K562 (cell line): ENCODE measurements at regions not wholly inside any gene's neighbourhood (a gene's known extent, or its start where the extent isn't known, plus 50 kb on each side); places are given as distances from the start of the nearest gene placed in this dataset.

Experiments used
- C11orf30 ChIP-seq: fragments of 450-650 bp; IDR thresholded peaks from 2 replicates; pipeline ENCODE4 v1.6.1; 2016; ENCODE audit warnings: low read depth, mild to moderate bottlenecking
- DPF2 ChIP-seq: fragments of 450-650 bp; IDR thresholded peaks from 2 replicates; pipeline ENCODE4 v1.6.1; 2016
- ETV6 ChIP-seq, 3 experiments: fragments of 150-350 bp in 1 of 3; sonication (generic) in 1 of 3; formaldehyde crosslinking in 1 of 3; IDR thresholded peaks; 2 replicates each; pipeline versions ENCODE4 v1.6.1 to v1.8.0; 2014 to 2022; ENCODE audit warnings: borderline replicate concordance in 2 of 3, low read depth in 2 of 3, antibody characterized with exemption in 1 of 3, low read length in 1 of 3, mild to moderate bottlenecking in 1 of 3, missing genetic modification reagents in 1 of 3
- FOXK2 ChIP-seq, 2 experiments: fragments of 450-650 bp; IDR thresholded peaks in 1 of 2; conservative IDR thresholded peaks in 1 of 2; 2 replicates each; pipeline ENCODE4 v1.6.1; 2016; ENCODE audit warnings: low read depth in 2 of 2, mild to moderate bottlenecking in 1 of 2
- GABPB1 ChIP-seq: sonication (generic); formaldehyde crosslinking; IDR thresholded peaks from 2 replicates; pipeline ENCODE4 v1.8.0; 2022; ENCODE audit warnings: mild to moderate bottlenecking, missing genetic modification reagents
- HNRNPL ChIP-seq: fragments of 200-400 bp; formaldehyde crosslinking; IDR thresholded peaks from 2 replicates; pipeline ENCODE4 v1.6.1; 2017; ENCODE audit warnings: low read depth, mild to moderate bottlenecking, low read length
- KDM2B ChIP-seq: fragments of 250-450 bp; sonication (Bioruptor Pico); IDR thresholded peaks from 2 replicates; pipeline ENCODE4 v1.8.0; 2021; ENCODE audit warnings: mild to moderate bottlenecking, moderate library complexity
- KLF10 ChIP-seq: fragments of 250-450 bp; sonication (Bioruptor Pico); IDR thresholded peaks from 2 replicates; pipeline ENCODE4 v1.6.1; 2021; ENCODE audit warnings: matching md5 sums
- MAFK ChIP-seq: IDR thresholded peaks from 2 replicates; pipeline ENCODE4 v1.6.1; 2011; ENCODE audit warnings: low read length, improper control_type of control experiment
- NR2F6 ChIP-seq: fragments of 450-650 bp; formaldehyde crosslinking; IDR thresholded peaks from 2 replicates; pipeline ENCODE4 v1.4.0; 2020; ENCODE audit warnings: mild to moderate bottlenecking
- PHF20 ChIP-seq: fragments of 450-650 bp; IDR thresholded peaks from 2 replicates; pipeline ENCODE4 v1.6.1; 2018; ENCODE audit not compliant: partially characterized antibody
- POLR2G ChIP-seq: fragments of 200-400 bp; formaldehyde crosslinking; IDR thresholded peaks from 2 replicates; pipeline ENCODE4 v1.6.1; 2017; ENCODE audit warnings: low read depth, mild to moderate bottlenecking, antibody characterized with exemption, low read length, moderate library complexity
- SMARCA4 ChIP-seq: fragments of 450-650 bp; IDR thresholded peaks from 2 replicates; pipeline ENCODE4 v1.6.1; 2016
- TARDBP ChIP-seq: fragments of 450-650 bp; IDR thresholded peaks from 2 replicates; pipeline ENCODE4 v1.6.1; 2016
- TCF7L2 ChIP-seq: fragments of 150-350 bp; IDR thresholded peaks from 2 replicates; pipeline ENCODE4 v1.6.1; 2016; ENCODE audit warnings: low read depth, mild to moderate bottlenecking, low read length, moderate library complexity
- ZBTB17 ChIP-seq: fragments of 450-650 bp; formaldehyde crosslinking; IDR thresholded peaks from 2 replicates; pipeline ENCODE4 v1.4.0; 2020; ENCODE audit warnings: mild to moderate bottlenecking
- ZKSCAN8 ChIP-seq: fragments of 200-800 bp; sonication (Bioruptor generic); IDR thresholded peaks from 2 replicates; pipeline ENCODE4 v1.6.1; 2016; ENCODE audit warnings: missing genetic modification characterization, missing compliant biosample characterization
- ZNF12 ChIP-seq: sonication (generic); formaldehyde crosslinking; IDR thresholded peaks from 2 replicates; pipeline ENCODE4 v1.4.0; 2020; ENCODE audit warnings: mild to moderate bottlenecking, missing genetic modification reagents
- ZNF23 ChIP-seq: fragments of 250-450 bp; sonication (Bioruptor Pico); IDR thresholded peaks from 2 replicates; pipeline ENCODE4 v1.4.0; 2020; ENCODE audit warnings: mild to moderate bottlenecking
- ZNF583 ChIP-seq: fragments of 250-450 bp; sonication (Bioruptor Pico); IDR thresholded peaks from 2 replicates; pipeline ENCODE4 v1.4.0; 2020
- ZNF584 ChIP-seq: fragments of 200-800 bp; sonication (Bioruptor generic); IDR thresholded peaks from 2 replicates; pipeline ENCODE4 v1.6.1; 2016; ENCODE audit warnings: low read depth, mild to moderate bottlenecking, missing genetic modification characterization, missing compliant biosample characterization
- TF ChIP-seq, protein P1 (sequence below): sonication (generic); formaldehyde crosslinking; IDR thresholded peaks from 2 replicates; pipeline ENCODE4 v1.8.1; 2023; ENCODE audit warnings: missing genetic modification reagents, mild to moderate bottlenecking, borderline replicate concordance
- TF ChIP-seq, protein P2 (sequence below): fragments of 250-450 bp; sonication (Bioruptor Pico); IDR thresholded peaks from 2 replicates; pipeline ENCODE4 v1.5.0; 2021
- TF ChIP-seq, protein P3 (sequence below): fragments of 200-400 bp; formaldehyde crosslinking; IDR thresholded peaks from 2 replicates; pipeline ENCODE4 v1.6.1; 2017; ENCODE audit warnings: mild to moderate bottlenecking, low read depth, low read length, moderate library complexity

DNA sequence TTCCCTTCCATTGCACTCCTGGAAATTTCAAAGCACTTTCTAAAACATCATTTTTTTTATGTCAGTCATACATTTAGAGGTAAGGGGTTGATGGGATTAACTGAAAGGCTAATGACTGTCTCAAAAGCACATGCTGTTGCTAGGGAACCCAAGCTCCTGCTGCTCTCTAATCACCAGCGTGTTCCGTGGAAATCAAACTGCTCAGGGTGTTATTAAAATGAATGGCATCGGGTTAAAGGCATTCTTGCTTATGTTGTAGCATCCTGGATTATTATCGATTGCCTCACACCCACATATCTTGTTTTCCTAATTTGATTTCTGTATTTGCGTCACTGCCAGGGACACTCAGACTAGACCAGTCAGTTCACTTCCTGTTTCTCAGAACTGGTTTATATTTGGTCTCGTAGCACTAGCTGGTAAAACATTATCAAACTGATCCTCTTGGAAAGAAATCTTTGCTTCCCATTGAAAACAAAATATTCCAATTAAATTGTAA, 216.5 kb upstream of the MKLN1 start (continued):
- TF ChIP-seq, protein P1, sequence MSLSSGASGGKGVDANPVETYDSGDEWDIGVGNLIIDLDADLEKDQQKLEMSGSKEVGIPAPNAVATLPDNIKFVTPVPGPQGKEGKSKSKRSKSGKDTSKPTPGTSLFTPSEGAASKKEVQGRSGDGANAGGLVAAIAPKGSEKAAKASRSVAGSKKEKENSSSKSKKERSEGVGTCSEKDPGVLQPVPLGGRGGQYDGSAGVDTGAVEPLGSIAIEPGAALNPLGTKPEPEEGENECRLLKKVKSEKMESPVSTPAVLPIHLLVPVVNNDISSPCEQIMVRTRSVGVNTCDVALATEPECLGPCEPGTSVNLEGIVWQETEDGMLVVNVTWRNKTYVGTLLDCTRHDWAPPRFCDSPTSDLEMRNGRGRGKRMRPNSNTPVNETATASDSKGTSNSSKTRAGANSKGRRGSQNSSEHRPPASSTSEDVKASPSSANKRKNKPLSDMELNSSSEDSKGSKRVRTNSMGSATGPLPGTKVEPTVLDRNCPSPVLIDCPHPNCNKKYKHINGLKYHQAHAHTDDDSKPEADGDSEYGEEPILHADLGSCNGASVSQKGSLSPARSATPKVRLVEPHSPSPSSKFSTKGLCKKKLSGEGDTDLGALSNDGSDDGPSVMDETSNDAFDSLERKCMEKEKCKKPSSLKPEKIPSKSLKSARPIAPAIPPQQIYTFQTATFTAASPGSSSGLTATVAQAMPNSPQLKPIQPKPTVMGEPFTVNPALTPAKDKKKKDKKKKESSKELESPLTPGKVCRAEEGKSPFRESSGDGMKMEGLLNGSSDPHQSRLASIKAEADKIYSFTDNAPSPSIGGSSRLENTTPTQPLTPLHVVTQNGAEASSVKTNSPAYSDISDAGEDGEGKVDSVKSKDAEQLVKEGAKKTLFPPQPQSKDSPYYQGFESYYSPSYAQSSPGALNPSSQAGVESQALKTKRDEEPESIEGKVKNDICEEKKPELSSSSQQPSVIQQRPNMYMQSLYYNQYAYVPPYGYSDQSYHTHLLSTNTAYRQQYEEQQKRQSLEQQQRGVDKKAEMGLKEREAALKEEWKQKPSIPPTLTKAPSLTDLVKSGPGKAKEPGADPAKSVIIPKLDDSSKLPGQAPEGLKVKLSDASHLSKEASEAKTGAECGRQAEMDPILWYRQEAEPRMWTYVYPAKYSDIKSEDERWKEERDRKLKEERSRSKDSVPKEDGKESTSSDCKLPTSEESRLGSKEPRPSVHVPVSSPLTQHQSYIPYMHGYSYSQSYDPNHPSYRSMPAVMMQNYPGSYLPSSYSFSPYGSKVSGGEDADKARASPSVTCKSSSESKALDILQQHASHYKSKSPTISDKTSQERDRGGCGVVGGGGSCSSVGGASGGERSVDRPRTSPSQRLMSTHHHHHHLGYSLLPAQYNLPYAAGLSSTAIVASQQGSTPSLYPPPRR (CRISPR knock-in tag), result no peak
- TF ChIP-seq KDM2B (CRISPR knock-in tag) (no peak), ZKSCAN8 (CRISPR knock-in tag) (0 out of 2 replicates have a peak, but pooled peaks have one; percentile 51), NR2F6 (no peak), DPF2 (peak; percentile 51), ETV6 (IDR thresholded peaks at IDR 0.05; ENCODE audit: borderline replicate concordance in 1 of 2, low read depth in 2 of 2, low read length in 1 of 2) (no peak), ETV6 (CRISPR knock-in tag; IDR thresholded peaks at IDR 0.05; ENCODE audit: borderline replicate concordance) (no peak), ZNF583 (CRISPR knock-in tag) (no peak), FOXK2 (conservative IDR thresholded peaks at IDR 0.05 in 1 of 2, IDR thresholded peaks at IDR 0.05 in 1 of 2; ENCODE audit: low read depth in 2 of 2) (peak in 1 of 2 experiments; percentile 41; a peak in 1 of 4 replicates), SMARCA4 (peak; percentile 69), ZNF12 (no peak), TARDBP (no peak), HNRNPL (no peak), C11orf30 (no peak), ZNF584 (CRISPR knock-in tag) (0 out of 2 replicates have a peak, but pooled peaks have one; percentile 10), ZNF23 (0 out of 2 replicates have a peak, but pooled peaks have one; percentile 25), TCF7L2 (no peak), ZBTB17 (CRISPR knock-in tag) (0 out of 2 replicates have a peak, but pooled peaks have one; percentile 47), PHF20 (no peak), GABPB1 (CRISPR knock-in tag) (no peak), KLF10 (no peak), POLR2G (no peak), MAFK (no peak)
- TF ChIP-seq, protein P2, sequence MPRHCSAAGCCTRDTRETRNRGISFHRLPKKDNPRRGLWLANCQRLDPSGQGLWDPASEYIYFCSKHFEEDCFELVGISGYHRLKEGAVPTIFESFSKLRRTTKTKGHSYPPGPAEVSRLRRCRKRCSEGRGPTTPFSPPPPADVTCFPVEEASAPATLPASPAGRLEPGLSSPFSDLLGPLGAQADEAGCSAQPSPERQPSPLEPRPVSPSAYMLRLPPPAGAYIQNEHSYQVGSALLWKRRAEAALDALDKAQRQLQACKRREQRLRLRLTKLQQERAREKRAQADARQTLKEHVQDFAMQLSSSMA (CRISPR knock-in tag), result no peak
- TF ChIP-seq, protein P3, sequence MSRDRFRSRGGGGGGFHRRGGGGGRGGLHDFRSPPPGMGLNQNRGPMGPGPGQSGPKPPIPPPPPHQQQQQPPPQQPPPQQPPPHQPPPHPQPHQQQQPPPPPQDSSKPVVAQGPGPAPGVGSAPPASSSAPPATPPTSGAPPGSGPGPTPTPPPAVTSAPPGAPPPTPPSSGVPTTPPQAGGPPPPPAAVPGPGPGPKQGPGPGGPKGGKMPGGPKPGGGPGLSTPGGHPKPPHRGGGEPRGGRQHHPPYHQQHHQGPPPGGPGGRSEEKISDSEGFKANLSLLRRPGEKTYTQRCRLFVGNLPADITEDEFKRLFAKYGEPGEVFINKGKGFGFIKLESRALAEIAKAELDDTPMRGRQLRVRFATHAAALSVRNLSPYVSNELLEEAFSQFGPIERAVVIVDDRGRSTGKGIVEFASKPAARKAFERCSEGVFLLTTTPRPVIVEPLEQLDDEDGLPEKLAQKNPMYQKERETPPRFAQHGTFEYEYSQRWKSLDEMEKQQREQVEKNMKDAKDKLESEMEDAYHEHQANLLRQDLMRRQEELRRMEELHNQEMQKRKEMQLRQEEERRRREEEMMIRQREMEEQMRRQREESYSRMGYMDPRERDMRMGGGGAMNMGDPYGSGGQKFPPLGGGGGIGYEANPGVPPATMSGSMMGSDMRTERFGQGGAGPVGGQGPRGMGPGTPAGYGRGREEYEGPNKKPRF, result no peak
